HG03558 (cell line): ENCODE measurements at regions not wholly inside any gene's neighbourhood (a gene's known extent, or its start where the extent isn't known, plus 50 kb on each side); places are given as distances from the start of the nearest gene placed in this dataset.
A peak's percentile ranks its signal among the peaks of the same experiment; 100 is the strongest.
"Not testable (repeated sequence)": the region's sequence is repeated elsewhere in the genome, so short reads cannot be mapped to it uniquely, and the experiment has no call there.

Experiments used
- ATAC-seq: cut with Tn5 transposase; IDR thresholded peaks from one replicate; pipeline ENCODE4 v1.9.1; 2021; ENCODE audit warnings: moderate number of reproducible peaks; ENCODE audit not compliant: unreplicated experiment; ENCODE audit errors: extremely low read depth

- ATAC-seq = no peak
These were observed 59.7 kb downstream of the TEX35 start for GRCh38 chr1:178572604-178573003.

DNA sequence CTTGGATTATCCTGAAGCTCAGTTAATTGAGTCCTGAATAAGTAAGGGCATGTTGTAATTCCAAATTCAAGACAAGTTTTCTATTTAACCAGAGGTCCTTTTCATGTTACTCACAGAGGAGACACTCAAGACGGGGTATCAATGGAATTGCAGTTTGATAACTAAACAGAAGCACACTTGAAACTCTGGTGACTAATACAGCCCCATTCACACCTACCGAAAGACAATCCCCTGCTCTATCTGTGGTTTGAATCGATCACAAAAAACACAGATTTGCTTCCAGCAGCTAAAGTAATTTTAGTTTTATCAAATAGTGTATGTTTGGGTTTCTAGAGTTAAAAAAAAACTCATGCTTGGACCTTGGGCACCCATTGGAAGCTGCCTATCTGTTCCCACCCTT lies 60.4 kb downstream of the TEX35 start:
- ATAC-seq = peak; percentile 52

DNA sequence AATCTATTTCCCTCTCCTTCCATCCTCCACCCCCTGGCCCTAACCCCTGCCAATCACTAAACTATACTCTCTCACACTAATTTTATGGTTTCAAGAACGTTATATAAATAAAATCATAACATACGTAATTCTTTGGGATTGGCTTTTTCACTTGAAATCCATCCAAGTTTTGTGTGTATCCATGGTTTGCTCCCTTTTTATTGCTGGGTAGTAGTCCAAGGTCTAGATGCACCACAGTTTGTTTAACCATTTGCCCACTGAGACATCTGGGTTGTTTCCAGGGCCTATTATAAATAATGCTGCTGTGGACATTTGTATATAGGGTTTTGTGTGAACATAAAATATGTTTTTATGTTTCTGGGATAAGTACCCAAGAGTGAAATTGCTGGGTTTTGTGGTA lies 61.4 kb downstream of the TEX35 start:
- no peak for ATAC-seq

DNA sequence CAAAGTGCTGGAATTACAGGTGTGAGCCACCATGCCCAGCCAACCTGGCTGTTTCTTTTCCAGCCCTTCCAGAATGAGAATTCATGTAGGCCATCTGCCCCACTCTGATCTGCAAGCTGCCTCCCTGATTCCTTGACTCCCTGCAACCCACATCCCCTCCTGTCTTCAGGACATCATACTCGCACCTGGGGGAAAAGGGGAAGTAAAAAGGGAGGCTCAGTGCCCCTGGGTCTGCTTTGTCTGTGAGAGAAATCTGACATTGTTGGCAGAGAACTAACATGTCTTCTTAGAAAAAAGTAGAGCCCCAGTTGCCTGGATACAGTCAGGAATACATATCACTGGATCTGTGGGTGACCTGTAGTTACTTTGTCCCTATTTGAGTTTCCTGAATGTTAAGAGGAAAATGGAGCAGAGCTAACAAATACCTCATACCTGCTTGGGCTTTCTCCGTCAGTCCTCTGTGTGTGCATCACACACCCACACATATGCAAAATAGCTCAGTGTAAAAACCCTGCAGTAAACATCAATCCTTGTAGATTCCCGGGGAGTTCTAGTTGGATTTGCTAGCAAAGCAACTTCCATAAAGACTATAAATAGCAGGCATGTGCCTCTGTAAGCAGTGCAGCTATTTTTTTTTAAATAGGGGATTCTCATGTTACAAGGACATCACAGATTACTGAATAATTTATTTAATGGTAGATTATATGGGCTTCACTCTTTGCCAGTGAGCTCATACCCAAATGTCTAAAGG lies 62.9 kb downstream of the TEX35 start:
- no peak for ATAC-seq

DNA sequence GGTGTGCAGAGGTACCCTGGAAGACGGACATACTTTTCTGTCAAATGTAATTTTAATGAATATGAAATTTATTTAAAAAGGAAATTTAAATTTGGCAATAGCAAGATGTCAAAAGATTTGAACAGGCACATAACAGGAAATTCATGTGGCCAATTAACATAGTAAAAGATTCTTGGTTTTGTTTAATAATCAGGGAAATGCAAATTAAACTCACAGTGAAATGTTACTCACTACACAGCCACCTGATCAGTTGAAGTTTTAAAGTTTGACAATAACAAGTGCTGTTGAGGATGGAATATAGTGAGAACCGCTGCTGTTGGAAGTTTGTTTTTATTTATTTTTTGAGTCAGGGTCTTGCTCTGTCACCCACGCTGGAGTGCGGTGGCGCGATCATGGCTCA lies 63.9 kb downstream of the TEX35 start:
- no peak for ATAC-seq

GRCh38 chr1:178577882-178578281 lies 65.0 kb downstream of the TEX35 start:
- ATAC-seq = no peak

- no peak for ATAC-seq
These were observed 65.6 kb downstream of the TEX35 start for GRCh38 chr1:178578541-178578940.

GRCh38 chr1:178579095-178579494 lies 66.2 kb downstream of the TEX35 start:
- ATAC-seq = no peak

- ATAC-seq = peak; percentile 27
These were observed 66.7 kb downstream of the TEX35 start for GRCh38 chr1:178579562-178579961.

DNA sequence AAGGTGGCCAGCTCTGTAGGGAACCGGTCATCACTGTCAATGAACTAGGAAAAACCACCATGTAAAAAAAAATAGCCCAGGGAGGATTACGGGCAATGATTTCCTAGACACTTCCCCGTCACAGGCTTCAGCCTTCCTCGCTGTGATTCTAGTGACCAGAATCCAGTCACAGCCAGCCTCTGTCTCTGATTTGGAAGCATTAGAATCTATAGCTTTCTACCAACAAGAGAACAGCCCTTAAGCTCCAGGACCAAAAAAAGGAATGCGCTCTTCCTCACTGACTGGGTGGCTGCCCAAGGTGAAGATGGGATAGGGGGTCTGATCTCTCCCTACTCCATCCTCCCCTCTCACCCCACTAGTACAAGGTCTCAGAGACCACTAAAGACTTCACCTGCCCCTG lies 67.2 kb downstream of the TEX35 start:
- ATAC-seq = no peak

DNA sequence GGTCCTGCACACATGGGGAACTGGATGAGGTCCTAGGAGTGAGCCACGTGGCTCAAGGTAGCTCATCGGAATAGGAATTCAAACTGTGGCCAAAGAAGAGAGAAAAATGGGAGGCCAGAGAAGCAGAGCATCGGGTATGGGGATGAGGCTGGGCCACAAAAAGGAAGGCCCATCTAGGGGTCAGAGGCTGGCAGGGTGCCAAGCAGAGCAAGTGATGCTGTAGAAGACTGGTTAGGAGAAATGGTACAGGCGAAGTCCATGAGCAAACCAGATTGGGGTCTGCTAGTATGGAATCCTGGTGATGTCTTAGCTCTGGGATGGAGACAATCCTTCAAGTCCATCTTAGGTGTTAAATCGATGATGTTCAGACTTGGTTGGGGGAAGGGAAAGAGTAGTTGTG lies 68.0 kb downstream of the TEX35 start:
- no peak for ATAC-seq

DNA sequence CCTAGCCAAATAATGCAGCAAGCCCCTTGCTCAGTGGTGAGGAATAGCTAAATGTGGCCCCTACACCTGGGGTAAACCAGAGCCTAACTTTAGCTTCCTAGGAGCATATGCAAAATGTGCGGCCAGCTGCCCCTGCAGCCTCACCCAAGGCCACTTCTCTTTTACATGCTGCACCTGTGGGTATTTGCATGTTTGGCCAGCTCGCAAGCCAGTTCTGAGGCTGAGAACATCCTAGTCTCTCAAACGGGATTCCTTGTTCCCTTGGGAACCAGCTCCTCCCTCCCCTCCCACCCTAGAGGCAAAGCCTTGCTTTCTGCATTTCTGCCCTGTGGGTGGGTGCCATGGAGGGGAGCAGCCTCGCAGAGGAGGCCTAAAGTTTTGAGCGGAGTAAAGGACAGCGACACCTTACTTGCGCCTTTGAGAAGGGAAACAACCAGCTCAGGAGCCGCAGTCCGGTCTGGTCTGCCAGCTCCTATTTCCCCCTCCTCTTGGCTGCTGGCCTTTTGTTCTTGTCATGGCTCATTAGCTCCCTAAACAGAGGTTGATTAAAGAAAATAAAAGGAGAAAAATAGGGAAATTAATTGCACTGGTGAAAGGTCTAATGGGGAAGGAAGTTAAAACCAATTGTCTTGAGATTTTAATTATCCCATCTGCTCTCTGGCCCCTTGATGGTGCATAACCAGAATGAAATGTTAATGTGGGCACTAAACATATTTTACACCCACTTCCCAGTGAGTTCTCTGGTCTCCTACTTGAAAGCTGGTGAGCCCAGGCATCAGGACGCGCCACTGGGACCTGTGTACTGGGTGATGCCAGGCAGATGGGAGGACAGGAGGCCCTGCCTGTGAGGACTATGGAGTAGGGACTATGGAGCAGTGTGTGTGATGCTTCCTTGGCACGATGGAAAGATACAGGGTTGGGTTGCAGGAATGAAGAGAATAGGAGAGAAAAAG lies 68.7 kb downstream of the TEX35 start:
- peak; percentile 76 for ATAC-seq

GRCh38 chr1:178587096-178587495 lies 74.2 kb downstream of the TEX35 start:
- ATAC-seq = no peak

DNA sequence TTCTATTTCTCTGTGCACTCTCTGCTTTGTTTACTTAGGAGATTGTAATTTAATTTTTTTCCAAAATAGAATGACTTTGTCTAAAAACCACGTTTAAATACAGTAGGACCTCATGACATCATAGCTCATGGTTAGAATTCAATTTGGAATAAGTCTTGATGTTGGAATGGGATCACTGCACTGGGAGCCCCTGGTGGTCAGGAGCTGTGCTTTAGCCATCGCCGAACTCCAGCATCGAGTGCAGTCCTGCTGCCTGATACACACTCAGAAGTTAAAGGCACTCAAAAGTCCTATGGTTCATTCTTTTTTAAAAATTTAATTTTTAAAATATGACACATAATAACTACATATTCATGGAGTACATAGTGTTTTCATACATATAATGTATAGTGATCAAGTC lies 75.1 kb downstream of the TEX35 start:
- ATAC-seq = no peak

GRCh38 chr1:178589042-178589441 lies 76.1 kb downstream of the TEX35 start:
- not testable (repeated sequence) for ATAC-seq

- ATAC-seq = not testable (repeated sequence)
These were observed 78.9 kb downstream of the TEX35 start for GRCh38 chr1:178591811-178592210.

DNA sequence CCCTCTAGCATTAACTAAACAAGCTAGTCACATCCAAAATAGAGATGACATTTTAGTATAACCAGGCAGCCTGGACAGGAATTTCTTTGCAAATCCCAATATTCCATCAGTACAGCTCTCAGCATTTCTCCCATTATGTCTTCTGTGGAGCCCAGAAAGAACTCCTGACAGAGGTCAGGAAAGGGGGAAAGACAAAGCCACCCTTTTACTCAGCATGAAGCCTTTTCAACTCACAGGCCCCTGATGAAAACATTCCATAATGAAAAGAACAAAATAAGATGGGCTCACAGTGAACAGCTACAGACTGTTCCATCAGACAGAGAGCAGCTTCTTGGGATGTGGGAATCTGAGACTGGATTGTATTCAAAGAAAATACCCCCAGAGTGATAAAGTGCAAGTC lies 80.6 kb downstream of the TEX35 start:
- ATAC-seq = no peak

GRCh38 chr1:178594133-178594532 lies 81.2 kb downstream of the TEX35 start:
- no peak for ATAC-seq

DNA sequence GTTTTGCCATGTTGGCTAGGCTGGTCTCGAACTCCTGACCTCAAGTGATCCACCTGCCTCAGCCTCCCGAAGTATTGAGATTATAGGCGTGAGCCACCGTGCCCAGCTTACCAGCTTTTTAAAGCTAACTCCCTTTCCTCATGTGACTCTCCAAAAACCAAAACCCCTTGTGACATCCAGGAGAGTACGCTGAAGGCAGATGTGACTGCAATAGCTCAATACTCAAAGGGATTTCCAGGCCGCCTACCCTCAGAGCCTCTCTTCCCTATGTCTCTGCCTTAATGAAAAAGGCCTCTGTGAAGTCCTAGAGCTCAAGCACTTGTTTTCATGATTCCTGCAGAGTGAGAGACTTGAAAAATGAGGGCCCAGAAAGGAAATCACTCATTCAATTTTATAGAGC lies 82.6 kb downstream of the TEX35 start:
- ATAC-seq = no peak

- ATAC-seq = no peak
These were observed 86.2 kb downstream of the TEX35 start for GRCh38 chr1:178599087-178599486.

GRCh38 chr1:178599745-178600144 lies 86.8 kb downstream of the TEX35 start:
- ATAC-seq = peak; percentile 66
